ENCODE measurements at regions not wholly inside any gene's neighbourhood (a gene's known extent, or its start where the extent isn't known, plus 50 kb on each side); places are given as distances from the start of the nearest gene placed in this dataset.

GRCh38 chr5:174191850-174192655, 146.5 kb downstream of the NSG2 start:
- no peak for DNase-seq

- no peak for DNase-seq
Observed at GRCh38 chr5:174192901-174193300, 147.4 kb downstream of the NSG2 start.

DNA sequence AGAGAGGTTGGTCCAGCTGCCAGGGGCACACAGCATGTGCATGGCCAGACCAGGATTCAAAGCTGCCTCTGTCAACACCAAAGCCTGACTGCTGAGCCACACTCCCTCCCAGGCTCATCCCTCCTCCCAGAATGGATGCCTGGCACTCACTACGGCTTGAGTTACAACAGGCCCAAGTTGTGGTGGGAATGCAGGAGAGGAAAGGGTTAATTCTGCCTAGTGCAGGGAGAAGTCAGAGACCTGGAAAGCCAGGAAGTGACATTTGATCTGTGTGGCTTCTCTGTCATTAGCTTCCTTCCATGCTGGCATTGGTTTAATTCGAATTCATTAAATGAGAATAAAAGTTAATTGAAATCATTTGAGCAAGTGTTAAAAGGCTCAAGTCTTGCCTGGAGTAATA, 150.0 kb downstream of the NSG2 start:
- no peak for DNase-seq

GRCh38 chr5:174197929-174198328, 152.4 kb downstream of the NSG2 start:
- DNase-seq, result no peak

GRCh38 chr5:174198541-174198940, 153.0 kb downstream of the NSG2 start:
- DNase-seq, result no peak

DNA sequence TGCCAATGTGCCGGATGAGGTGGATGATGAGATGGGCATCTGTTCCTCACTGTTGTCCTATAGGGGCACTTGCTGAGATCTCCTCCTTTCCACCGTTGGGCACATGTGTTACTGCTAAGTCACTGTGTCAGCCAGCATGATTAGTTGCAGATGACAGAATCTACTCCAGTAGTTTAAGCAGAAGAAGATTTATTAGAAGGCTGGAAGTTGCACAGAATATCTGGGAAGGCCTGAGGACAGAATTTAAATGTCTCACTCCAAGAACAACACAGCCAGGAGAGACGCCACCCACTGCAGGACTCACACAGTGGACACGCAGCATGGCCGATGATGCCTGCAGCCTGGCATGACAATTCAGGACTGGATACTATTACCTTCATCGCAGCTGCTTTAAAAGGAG, 157.5 kb downstream of the NSG2 start:
- DNase-seq, result no peak

DNA sequence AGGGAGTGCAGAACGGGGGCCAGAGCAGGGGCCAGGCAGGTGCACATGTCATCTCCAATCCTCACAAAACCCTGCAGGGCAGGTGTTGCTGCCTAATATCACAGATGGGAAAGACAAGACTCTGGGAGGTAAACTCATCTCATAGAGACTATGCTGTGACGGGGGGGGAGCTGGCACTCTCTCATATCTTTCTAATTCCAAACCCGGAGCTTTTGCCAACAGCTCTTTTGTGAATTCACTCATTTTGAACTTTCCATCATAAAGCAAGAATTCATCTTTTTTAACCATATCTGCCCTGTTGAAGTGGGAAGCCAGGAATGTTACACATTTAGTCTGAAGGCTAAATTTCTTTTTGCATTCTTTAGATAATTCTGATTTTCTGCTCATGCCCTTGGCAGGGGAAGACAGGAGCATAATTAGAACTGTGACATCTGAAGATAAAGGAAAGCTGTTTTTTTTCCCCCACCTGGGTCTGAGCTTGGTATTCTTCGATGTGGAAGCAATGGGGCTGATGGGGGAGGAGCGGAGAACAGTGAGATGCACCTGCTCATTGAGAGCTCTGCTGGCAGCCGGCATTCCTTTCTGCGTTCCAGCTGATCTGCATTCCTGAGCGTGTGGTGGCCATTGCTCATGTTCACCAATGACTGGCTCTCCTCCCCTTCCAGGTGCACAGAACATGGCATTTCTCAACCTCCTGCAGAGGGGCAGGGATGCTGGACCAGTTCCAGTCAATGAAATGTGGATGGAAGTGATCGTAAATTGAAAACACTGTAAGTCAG, 159.2 kb downstream of the NSG2 start:
- no peak for DNase-seq

DNA sequence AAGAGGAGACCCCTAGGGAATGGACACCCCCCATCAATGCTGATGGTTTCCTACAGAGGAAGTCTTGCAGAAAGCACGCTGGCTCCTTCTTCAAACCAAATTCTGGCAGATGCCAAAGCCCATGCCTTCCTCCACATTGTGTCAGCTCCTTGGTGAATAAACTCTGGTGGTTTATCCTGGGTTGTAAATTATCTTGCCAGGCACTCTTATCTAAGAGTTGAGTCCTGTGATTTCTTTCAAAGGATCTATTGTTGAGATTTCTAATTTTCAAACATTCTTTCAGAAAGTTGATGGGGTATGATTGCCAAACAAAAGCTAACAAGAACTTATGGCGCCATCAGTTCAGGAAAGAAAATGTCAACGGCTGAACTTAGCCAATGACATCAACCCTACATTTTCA, 160.4 kb downstream of the NSG2 start:
- DNase-seq, result no peak

- DNase-seq, result no peak
Observed at GRCh38 chr5:174210596-174211276, 165.2 kb downstream of the NSG2 start.

- DNase-seq, result no peak
Observed at GRCh38 chr5:174211277-174211626, 165.7 kb downstream of the NSG2 start.

GRCh38 chr5:174217527-174217926, 172.0 kb downstream of the NSG2 start:
- DNase-seq, result no peak

DNA sequence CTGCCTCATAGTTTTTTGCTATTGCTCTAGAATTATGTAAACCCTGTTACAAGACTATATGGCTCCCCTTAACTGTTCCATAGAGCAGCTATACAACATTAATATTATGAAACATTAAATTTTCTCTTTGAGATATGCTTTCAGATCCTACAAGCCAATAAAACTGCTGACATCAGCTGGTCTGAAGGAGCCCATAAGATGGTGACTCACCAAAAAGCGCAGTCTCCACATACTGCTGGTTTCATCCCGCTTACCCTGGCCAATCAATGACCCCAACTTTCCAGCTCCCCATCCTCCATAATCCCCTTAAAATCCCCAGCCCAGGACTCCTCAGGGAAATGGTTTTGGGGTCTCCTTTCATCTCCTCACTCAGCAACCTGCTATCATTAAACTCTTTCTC, 172.7 kb downstream of the NSG2 start:
- DNase-seq, result no peak

GRCh38 chr5:174220417-174220816, 174.9 kb downstream of the NSG2 start:
- DNase-seq, result no peak

- no peak for DNase-seq
Observed at GRCh38 chr5:174221436-174221835, 175.9 kb downstream of the NSG2 start.

GRCh38 chr5:174221946-174222345, 176.4 kb downstream of the NSG2 start:
- DNase-seq, result no peak

DNA sequence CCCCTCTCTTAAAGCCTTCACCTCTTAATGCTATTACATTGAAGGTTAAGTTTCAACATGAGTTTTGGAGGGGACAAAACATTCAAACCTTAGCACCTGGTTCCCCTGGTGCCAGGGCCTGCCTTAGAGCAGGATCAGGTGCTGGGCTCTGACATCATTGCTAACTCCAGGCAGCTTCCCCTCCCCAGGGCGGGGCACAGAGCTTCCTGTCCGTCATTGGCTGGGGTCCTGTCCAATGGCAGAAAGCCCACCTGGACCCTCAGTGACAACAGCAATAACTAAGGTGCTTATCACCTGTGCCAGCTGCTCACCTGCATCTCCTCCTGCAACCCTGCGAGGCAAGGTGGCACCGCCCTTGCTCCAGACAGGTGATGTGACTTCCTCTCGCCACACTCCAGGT, 177.4 kb downstream of the NSG2 start:
- DNase-seq, result no peak

DNA sequence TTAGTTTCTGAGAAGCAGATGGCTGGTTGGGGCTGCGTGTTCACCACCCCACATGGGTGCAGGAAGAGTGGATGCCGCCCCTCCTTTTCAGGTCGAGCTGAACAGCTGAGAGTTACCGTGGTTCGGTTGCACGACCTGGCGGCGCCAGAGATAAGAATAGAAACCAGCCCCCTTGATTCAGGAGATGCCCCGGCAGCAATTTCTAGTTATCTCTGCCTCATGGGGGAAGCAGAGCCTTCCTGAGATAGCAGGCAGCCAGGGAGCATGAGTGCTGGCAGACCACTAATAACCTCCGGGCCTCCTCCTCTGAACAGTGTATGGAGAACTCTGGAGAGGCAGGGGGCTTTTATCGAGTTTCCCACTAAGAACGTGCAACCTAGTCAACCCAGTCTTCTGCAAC, 177.8 kb downstream of the NSG2 start:
- no peak for DNase-seq

DNA sequence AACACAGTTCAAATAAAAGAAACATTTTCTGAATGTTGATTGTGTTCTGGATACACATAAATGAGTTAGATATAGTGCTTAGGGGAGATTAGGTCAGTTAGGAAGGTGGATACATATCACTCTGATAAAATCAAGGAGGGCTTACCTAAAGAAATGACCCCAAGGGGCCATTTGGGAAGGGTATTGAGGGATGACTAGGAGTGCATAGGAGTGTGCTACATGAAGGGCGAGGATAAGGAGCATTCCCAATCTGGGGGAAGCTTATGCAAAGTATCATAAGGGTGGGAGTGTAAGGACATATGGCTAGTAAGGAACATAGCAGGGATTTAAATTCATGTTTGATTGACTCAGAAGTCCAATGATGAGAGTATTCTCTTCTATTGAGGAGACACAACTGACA, 183.6 kb downstream of the NSG2 start:
- DNase-seq, result no peak

GRCh38 chr5:174229514-174230370, 184.2 kb downstream of the NSG2 start:
- DNase-seq, result no peak

- peak; percentile 1 for DNase-seq
Observed at GRCh38 chr5:174231956-174232487, 186.5 kb downstream of the NSG2 start.

- no peak for DNase-seq
Observed at GRCh38 chr5:174234388-174234787, 188.9 kb downstream of the NSG2 start.

DNA sequence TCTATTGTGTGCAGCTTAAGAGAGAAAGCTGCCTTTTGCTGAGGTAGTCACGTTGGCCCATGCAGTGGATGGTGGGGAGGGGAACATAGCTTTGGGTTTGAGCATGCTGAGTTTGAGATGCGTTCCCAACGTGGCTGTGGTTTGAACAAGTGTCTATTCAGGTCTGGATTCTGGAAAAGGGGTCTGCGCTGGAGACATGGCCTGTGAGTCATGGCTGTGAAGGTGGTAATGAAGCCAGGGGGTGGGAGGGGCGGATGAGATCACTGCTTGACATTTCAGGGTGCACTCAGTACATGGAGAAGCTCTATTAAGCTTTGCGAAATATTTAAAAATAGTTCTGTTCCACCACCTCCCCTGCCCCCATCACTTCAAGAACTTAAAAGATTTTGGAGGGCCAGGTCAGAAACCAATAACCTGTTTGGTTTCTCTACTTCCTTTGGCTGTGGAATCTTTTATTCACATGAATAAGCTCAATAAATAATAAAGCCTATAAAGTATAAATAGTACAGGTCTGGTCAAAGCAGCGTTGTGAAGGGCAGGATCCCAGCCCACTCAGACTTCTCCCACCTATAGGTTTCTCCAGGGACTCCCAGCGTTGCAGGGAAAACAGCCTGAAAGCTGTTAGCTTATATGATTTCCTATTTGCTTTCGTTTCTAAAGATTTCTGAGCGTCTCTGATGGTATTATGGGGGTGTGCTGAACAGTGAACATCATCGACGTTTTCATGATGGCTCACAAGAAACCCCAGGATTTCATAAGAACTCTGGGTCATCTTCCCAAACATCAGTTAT, 189.9 kb downstream of the NSG2 start:
- no peak for DNase-seq
